ENCODE measurements at regions not wholly inside any gene's neighbourhood (a gene's known extent, or its start where the extent isn't known, plus 50 kb on each side); places are given as distances from the start of the nearest gene placed in this dataset.
"Not testable (repeated sequence)": the region's sequence is repeated elsewhere in the genome, so short reads cannot be mapped to it uniquely, and the experiment has no call there.

GRCh38 chr7:159335181-159335926, 190.7 kb upstream of the VIPR2 start:
- not testable (repeated sequence) for FAIRE-seq; DNase-seq (ENCODE audit: low spot score)

GRCh38 chr7:159332854-159333479, 188.3 kb upstream of the VIPR2 start:
- not testable (repeated sequence) for DNase-seq (ENCODE audit: low spot score); FAIRE-seq

GRCh38 chr7:159331462-159331861, 186.8 kb upstream of the VIPR2 start:
- DNase-seq (ENCODE audit: low spot score) = no peak
- FAIRE-seq = no peak

- no peak for DNase-seq (ENCODE audit: low spot score)
- FAIRE-seq = no peak
Observed at GRCh38 chr7:159329818-159330378, 185.2 kb upstream of the VIPR2 start.

- no peak for FAIRE-seq
- no peak for DNase-seq (ENCODE audit: low spot score)
Observed at GRCh38 chr7:159328096-159328495, 183.4 kb upstream of the VIPR2 start.

- DNase-seq (ENCODE audit: low spot score) (no peak), FAIRE-seq (no peak)
Observed at GRCh38 chr7:159323359-159323758, 178.7 kb upstream of the VIPR2 start.

- DNase-seq (ENCODE audit: low spot score) (no peak), FAIRE-seq (no peak)
Observed at GRCh38 chr7:159321278-159321677, 176.6 kb upstream of the VIPR2 start.

GRCh38 chr7:159318682-159319351, 174.2 kb upstream of the VIPR2 start:
- FAIRE-seq (no peak), DNase-seq (ENCODE audit: low spot score) (no peak)

- DNase-seq (ENCODE audit: low spot score) = no peak
- FAIRE-seq = no peak
Observed at GRCh38 chr7:159317294-159317693, 172.6 kb upstream of the VIPR2 start.

GRCh38 chr7:159311172-159311494, 166.5 kb upstream of the VIPR2 start:
- no peak for FAIRE-seq
- DNase-seq (ENCODE audit: low spot score) = no peak

GRCh38 chr7:159310457-159311171, 165.9 kb upstream of the VIPR2 start:
- FAIRE-seq = no peak

GRCh38 chr7:159309214-159309613, 164.5 kb upstream of the VIPR2 start:
- FAIRE-seq; DNase-seq (ENCODE audit: low spot score): not testable (repeated sequence)

More at GRCh38 chr7:159310457-159311171, 165.9 kb upstream of the VIPR2 start:
- no peak for DNase-seq (ENCODE audit: low spot score)

GRCh38 chr7:159306012-159306411, 161.3 kb upstream of the VIPR2 start:
- no peak for DNase-seq (ENCODE audit: low spot score)
- no peak for FAIRE-seq

GRCh38 chr7:159305185-159305584, 160.5 kb upstream of the VIPR2 start:
- not testable (repeated sequence) for DNase-seq (ENCODE audit: low spot score); FAIRE-seq

- not testable (repeated sequence) for DNase-seq (ENCODE audit: low spot score); FAIRE-seq
Observed at GRCh38 chr7:159303510-159303909, 158.8 kb upstream of the VIPR2 start.

GRCh38 chr7:159296093-159296681, 151.5 kb upstream of the VIPR2 start:
- no peak for DNase-seq (ENCODE audit: low spot score)
- no peak for FAIRE-seq

- FAIRE-seq; DNase-seq (ENCODE audit: low spot score): not testable (repeated sequence)
Observed at GRCh38 chr7:159286487-159286886, 141.8 kb upstream of the VIPR2 start.

- DNase-seq (ENCODE audit: low spot score) (no peak), FAIRE-seq (no peak)
Observed at GRCh38 chr7:159281573-159281972, 136.9 kb upstream of the VIPR2 start.

- DNase-seq (ENCODE audit: low spot score) = no peak
- no peak for FAIRE-seq
Observed at GRCh38 chr7:159280008-159280407, 135.3 kb upstream of the VIPR2 start.

- DNase-seq (ENCODE audit: low spot score) = no peak
- FAIRE-seq = no peak
Observed at GRCh38 chr7:159272739-159273138, 128.1 kb upstream of the VIPR2 start.

GRCh38 chr7:159271781-159272180, 127.1 kb upstream of the VIPR2 start:
- no peak for DNase-seq (ENCODE audit: low spot score)
- no peak for FAIRE-seq

Measured in urothelium cell line (cell line).